H1 (cell line): ENCODE measurements at regions not wholly inside any gene's neighbourhood (a gene's known extent, or its start where the extent isn't known, plus 50 kb on each side); places are given as distances from the start of the nearest gene placed in this dataset.
A peak's percentile ranks its signal among the peaks of the same experiment; 100 is the strongest.

Experiments used
- CTCF ChIA-PET: fragments of 300-600 bp; sonication (Branson Sonifier 250); formaldehyde crosslinking; loops from one replicate; lab custom pipeline; 2021; ENCODE audit not compliant: partially characterized antibody; lab: Charles Lee
- POLR2A ChIA-PET: fragments of 300-600 bp; sonication (Branson Sonifier 250); formaldehyde crosslinking; loops from one replicate; lab custom pipeline; 2021; ENCODE audit warnings: inconsistent platforms; ENCODE audit not compliant: partially characterized antibody; lab: Charles Lee
- DNase-seq, 2 experiments: peaks; one replicate each; pipeline versions ENCODE4 v3.0.0 to v3.0.0-alpha.2; 2010 to 2022; ENCODE audit warnings: low spot score in 2 of 2, low read depth in 1 of 2, mixed read lengths in 1 of 2
- FAIRE-seq: peaks from 2 replicates; lab custom pipeline; 2011; peaks lifted over from hg19 to GRCh38; lab: Jason Lieb, UNC
- H2AFZ ChIP-seq: 2 replicates; pipeline ENCODE4 v1.8.1; 2012; ENCODE audit warnings: low read length, inconsistent platforms
- H2AK5ac ChIP-seq: 2 replicates; pipeline ENCODE4 v1.6.1; 2013; ENCODE audit warnings: low read depth, low read length
- H2BK120ac ChIP-seq: replicated peaks from 2 replicates; pipeline ENCODE3; 2013; ENCODE audit warnings: low read depth, low read length, inconsistent platforms
- H2BK12ac ChIP-seq: 2 replicates; pipeline ENCODE4 v1.6.1; 2013; ENCODE audit warnings: low read depth, low read length
- H2BK15ac ChIP-seq: 2 replicates; pipeline ENCODE4 v1.6.1; 2013; ENCODE audit warnings: low read length
- H2BK20ac ChIP-seq: 2 replicates; pipeline ENCODE4 v1.6.1; 2013; ENCODE audit warnings: low read length
- H2BK5ac ChIP-seq: 2 replicates; pipeline ENCODE4 v1.6.1; 2013; ENCODE audit warnings: low read depth, low read length
- H3K14ac ChIP-seq: 2 replicates; pipeline ENCODE4 v1.6.1; 2013; ENCODE audit warnings: inconsistent platforms; ENCODE audit not compliant: insufficient read length
- H3K18ac ChIP-seq: 2 replicates; pipeline ENCODE4 v1.6.1; 2013; ENCODE audit warnings: low read length; ENCODE audit errors: extremely low read depth
- H3K23ac ChIP-seq: 2 replicates; pipeline ENCODE4 v1.6.1; 2013; ENCODE audit warnings: inconsistent platforms; ENCODE audit not compliant: insufficient read length
- H3K23me2 ChIP-seq: 2 replicates; pipeline ENCODE4 v1.6.1; 2013; ENCODE audit warnings: low read depth, low read length
- H3K27ac ChIP-seq: 2 replicates; pipeline ENCODE4 v1.6.1; 2011; ENCODE audit warnings: low read depth, low read length, inconsistent platforms
- H3K27me3 ChIP-seq, 4 experiments: replicated peaks in 1 of 4; 1 replicate in 1 of 4; 2 replicates in 3 of 4; pipeline versions ENCODE4 v1.6.1 to v1.8.1; 2011 to 2013; ENCODE audit warnings: low read length in 3 of 4, mild to moderate bottlenecking in 3 of 4, inconsistent platforms in 2 of 4, mixed read lengths in 2 of 4, moderate library complexity in 1 of 4; ENCODE audit not compliant: control insufficient read depth in 3 of 4, insufficient read depth in 3 of 4; ENCODE audit errors: extremely low read depth in 1 of 4
- H3K36me3 ChIP-seq, 4 experiments: 2 replicates each; pipeline versions ENCODE4 v1.6.1 to v1.8.1; 2011 to 2013; ENCODE audit warnings: mild to moderate bottlenecking in 4 of 4, low read length in 3 of 4, moderate library complexity in 2 of 4, control low read depth in 1 of 4, inconsistent platforms in 1 of 4; ENCODE audit not compliant: insufficient read depth in 4 of 4, control insufficient read depth in 2 of 4
- H3K4ac ChIP-seq: replicated peaks from 2 replicates; pipeline ENCODE3; 2013; ENCODE audit warnings: low read length, low read depth, mixed read lengths, inconsistent platforms; ENCODE audit not compliant: insufficient read length
- H3K4me1 ChIP-seq, 4 experiments: replicated peaks in 1 of 4; 1 replicate in 1 of 4; 2 replicates in 3 of 4; pipeline versions ENCODE4 v1.6.1 to v1.8.1; 2011 to 2013; ENCODE audit warnings: low read length in 3 of 4, inconsistent platforms in 2 of 4, mixed read lengths in 1 of 4; ENCODE audit not compliant: insufficient read depth in 4 of 4, control insufficient read depth in 3 of 4
- H3K4me2 ChIP-seq, 2 experiments: 2 replicates each; pipeline versions ENCODE4 v1.6.1 to v1.8.1; 2011 to 2013; ENCODE audit warnings: low read depth in 2 of 2, low read length in 2 of 2, control low read depth in 1 of 2, inconsistent platforms in 1 of 2, mild to moderate bottlenecking in 1 of 2; ENCODE audit not compliant: insufficient read depth in 1 of 2
- H3K4me3 ChIP-seq, 4 experiments: fragments of 200-600, 300-600 bp in 1 of 4; sonication (generic), shearing (Covaris generic), sonication (Bioruptor Twin) in 1 of 4; 2 replicates each; pipeline versions ENCODE4 v1.5.1 to v1.8.1; 2011 to 2016; ENCODE audit warnings: low read length in 4 of 4, low read depth in 3 of 4, control low read depth in 2 of 4, inconsistent platforms in 2 of 4, mild to moderate bottlenecking in 2 of 4, mixed read lengths in 1 of 4, moderate library complexity in 1 of 4; ENCODE audit not compliant: insufficient read depth in 2 of 4; ENCODE audit errors: extremely low read depth in 1 of 4
- H3K56ac ChIP-seq: replicated peaks from 2 replicates; pipeline ENCODE3; 2013; ENCODE audit warnings: low read depth, mild to moderate bottlenecking, mixed read lengths, low read length, inconsistent platforms; ENCODE audit not compliant: insufficient read length
- H3K79me1 ChIP-seq: 2 replicates; pipeline ENCODE4 v1.6.1; 2013; ENCODE audit warnings: low read depth, low read length, control low read depth
- H3K79me2 ChIP-seq, 2 experiments: 2 replicates each; pipeline versions ENCODE4 v1.6.1 to v1.8.1; 2012 to 2013; ENCODE audit warnings: low read length in 2 of 2, mild to moderate bottlenecking in 2 of 2, inconsistent platforms in 1 of 2; ENCODE audit not compliant: insufficient read depth in 2 of 2, control insufficient read depth in 1 of 2
- H3K9ac ChIP-seq, 4 experiments: replicated peaks in 1 of 4; 1 replicate in 1 of 4; 2 replicates in 3 of 4; pipeline versions ENCODE4 v1.6.1 to v1.8.1; 2011 to 2013; ENCODE audit warnings: low read depth in 3 of 4, low read length in 3 of 4, control low read depth in 2 of 4, mild to moderate bottlenecking in 2 of 4, moderate library complexity in 2 of 4, inconsistent platforms in 1 of 4; ENCODE audit errors: extremely low read depth in 1 of 4
- H3K9me3 ChIP-seq, 2 experiments: 2 replicates each; pipeline versions ENCODE4 v1.6.1 to v1.8.1; 2012 to 2013; ENCODE audit warnings: mild to moderate bottlenecking in 2 of 2, moderate library complexity in 2 of 2, control low read depth in 1 of 2, inconsistent platforms in 1 of 2, low read depth in 1 of 2, low read length in 1 of 2, mixed read lengths in 1 of 2; ENCODE audit not compliant: insufficient read depth in 2 of 2
- H4K20me1 ChIP-seq, 2 experiments: replicated peaks in 1 of 2; 2 replicates each; pipeline versions ENCODE3 to v1.8.1; 2011 to 2013; ENCODE audit warnings: inconsistent platforms in 2 of 2, low read length in 2 of 2, mild to moderate bottlenecking in 1 of 2; ENCODE audit not compliant: insufficient read depth in 2 of 2, control insufficient read depth in 1 of 2
- H4K5ac ChIP-seq: 2 replicates; pipeline ENCODE4 v1.6.1; 2013; ENCODE audit warnings: low read length, low read depth, mixed read lengths, inconsistent platforms; ENCODE audit not compliant: insufficient read length
- H4K8ac ChIP-seq: 2 replicates; pipeline ENCODE4 v1.8.0; 2013; ENCODE audit warnings: mild to moderate bottlenecking, moderate library complexity, low read length, inconsistent platforms; ENCODE audit not compliant: insufficient read depth; ENCODE audit errors: extremely low read depth
- H4K91ac ChIP-seq: replicated peaks from 2 replicates; pipeline ENCODE3; 2013; ENCODE audit warnings: low read length, mixed read lengths, inconsistent platforms; ENCODE audit not compliant: insufficient read length
- CBX5 ChIP-seq: fragments of 300-800, 300-1000 bp; sonication (generic); IDR thresholded peaks from 2 replicates; pipeline ENCODE4 v1.7.1; 2016; ENCODE audit warnings: antibody characterized with exemption, low read length, low read depth
- CHD1 ChIP-seq: IDR thresholded peaks from 2 replicates; pipeline ENCODE4 v1.6.1; 2012; ENCODE audit warnings: low read depth, low read length, improper control_type of control experiment
- E2F6 ChIP-seq: IDR thresholded peaks from 2 replicates; pipeline ENCODE4 v1.6.1; 2012; ENCODE audit warnings: inconsistent platforms
- RNF2 ChIP-seq: fragments of 200-900, 300-1000 bp; sonication (generic); IDR thresholded peaks from 2 replicates; pipeline ENCODE4 v1.7.1; 2016; ENCODE audit warnings: borderline replicate concordance, low read depth, mild to moderate bottlenecking, antibody characterized with exemption, low read length; ENCODE audit not compliant: poor library complexity, severe bottlenecking; ENCODE audit errors: missing control alignments
- SIN3A ChIP-seq, 2 experiments: IDR thresholded peaks in 1 of 2; conservative IDR thresholded peaks in 1 of 2; 2 replicates each; pipeline ENCODE4 v1.6.1; 2011 to 2012; ENCODE audit warnings: low read length in 2 of 2, improper control_type of control experiment in 1 of 2, low read depth in 1 of 2, mild to moderate bottlenecking in 1 of 2
- whole genome bisulfite sequencing, 2 experiments: shearing (Covaris generic) in 1 of 2; methylation state at CpG; one replicate each; pipeline versions ENCODE4 v1.1.6 to v1.1.7; 2013 to 2015; ENCODE audit warnings: low lambda C conversion rate in 2 of 2, mixed read lengths in 2 of 2, inconsistent platforms in 1 of 2, low coverage in 1 of 2, missing lambda C conversion rate in 1 of 2; ENCODE audit not compliant: insufficient replicate concordance in 2 of 2, insufficient coverage in 1 of 2, insufficient read length in 1 of 2; ENCODE audit errors: extremely low coverage in 1 of 2, missing lambda C conversion rate in 1 of 2; 5-methylcytosine and 5-hydroxymethylcytosine counted together

DNA sequence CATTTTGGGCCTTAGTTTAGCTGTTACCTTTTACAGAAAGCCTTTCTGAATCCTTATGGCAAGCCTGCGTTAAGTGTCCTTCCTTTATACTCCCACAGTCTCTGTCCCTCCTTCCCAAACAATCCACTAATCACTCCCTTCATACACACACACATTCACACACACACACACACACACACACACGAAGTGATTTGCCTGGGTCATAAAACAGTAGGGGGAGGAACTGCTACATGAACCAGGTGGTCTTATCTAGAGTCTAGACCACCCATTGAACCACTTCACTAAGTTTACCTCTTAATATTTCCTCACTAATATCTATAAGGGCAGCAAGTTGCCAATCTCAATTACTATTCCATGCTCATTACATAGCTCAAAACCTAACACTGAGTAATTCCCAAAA is 196.7 kb upstream of the GUCY1A2 start:
- no peak overlapping the region for H2BK12ac ChIP-seq
- H3K56ac ChIP-seq, result no peak overlapping the region
- no peaks in the 10 kb centered on the region for H3K79me1 ChIP-seq
- TF ChIP-seq RNF2, result no peak
- no peak for TF ChIP-seq CHD1
- no peak for TF ChIP-seq CBX5
- no peak for TF ChIP-seq SIN3A (conservative IDR thresholded peaks at IDR 0.05 in 1 of 2, IDR thresholded peaks at IDR 0.05 in 1 of 2; ENCODE audit: low read depth in 1 of 2, low read length in 2 of 2)
- no peak for TF ChIP-seq E2F6
- TF ChIP-seq, all 59 proteins: peak for 0
- H4K20me1 ChIP-seq, result no peaks in the 10 kb centered on the region
- FAIRE-seq (no peak), DNase-seq (no peak)
- no peak overlapping the region for H4K8ac ChIP-seq
- H3K4ac ChIP-seq, result no peak overlapping the region
- no peak overlapping the region for H3K27ac ChIP-seq
- H3K4me3 ChIP-seq, result no peak overlapping the region
- no peaks in the 10 kb centered on the region; the same call in 1 of the 2 replicates for H3K23me2 ChIP-seq
- peak overlapping the region; percentile 16 for H3K14ac ChIP-seq
- no peak overlapping the region for H2BK120ac ChIP-seq
- no peak overlapping the region for H2AK5ac ChIP-seq
- ChIA-PET POLR2A (no interaction called here), CTCF (interaction anchor here (0.7 kb wide), 1 partner anchor 232 kb away, joined by 3 read pairs; no protein-coding TSS in a partner anchor)
- no peaks in the 10 kb centered on the region for H3K4me1 ChIP-seq
- H4K5ac ChIP-seq, result no peak overlapping the region
- H3K36me3 ChIP-seq, result no peaks in the 10 kb centered on the region
- H3K9me3 ChIP-seq, result no peaks in the 10 kb centered on the region
- H3K27me3 ChIP-seq, result peaks cover 0 to 1% (median 0%) of the 10 kb centered on the region in 4 experiments; a peak in 1 of 7 replicates
- no peak overlapping the region for H3K23ac ChIP-seq
- H4K91ac ChIP-seq, result no peak overlapping the region
- no peak overlapping the region for H3K18ac ChIP-seq
- H3K9ac ChIP-seq, result no peak overlapping the region
- no peaks in the 10 kb centered on the region for H3K79me2 ChIP-seq
- 89% methylated on average over 2 of the region's 2 CpGs; no CpG with 5 or more reads in 1 of the 2 experiments for WGBS, 2 experiments
- H2BK20ac ChIP-seq, result no peak overlapping the region
- H2AFZ ChIP-seq, result no peak overlapping the region
- no peak overlapping the region for H3K4me2 ChIP-seq
- H2BK5ac ChIP-seq, result no peak overlapping the region
- no peak overlapping the region for H2BK15ac ChIP-seq
